HEK293 (cell line): ENCODE measurements at regions not wholly inside any gene's neighbourhood (a gene's known extent, or its start where the extent isn't known, plus 50 kb on each side); places are given as distances from the start of the nearest gene placed in this dataset.

Experiments
- CTCF ChIA-PET: fragments of 350-600 bp; formaldehyde crosslinking; extraction: SDS; loops from one replicate; lab custom pipeline; 2021; ENCODE audit warnings: antibody characterized with exemption; lab: Yijun Ruan, JAX
- POLR2A ChIA-PET: fragments of 300-600 bp; formaldehyde crosslinking; extraction: SDS; loops from one replicate; lab custom pipeline; 2020; ENCODE audit warnings: antibody characterized with exemption, inconsistent platforms; lab: Yijun Ruan, JAX
- H3K27ac ChIP-seq: fragments of 200-500 bp; sonication (Bioruptor generic); 2 replicates; pipeline ENCODE4 v1.5.1; 2014; ENCODE audit warnings: low read depth, low read length, control low read depth, inconsistent platforms; ENCODE audit errors: extremely low read depth
- H3K36me3 ChIP-seq, 2 experiments: fragments of 200-500 bp in 1 of 2; sonication (Bioruptor generic) in 1 of 2; 1 replicate in 1 of 2; 2 replicates in 1 of 2; pipeline ENCODE4 v1.5.1; 2014 to 2017; ENCODE audit warnings: inconsistent platforms in 2 of 2, low read length in 2 of 2; ENCODE audit not compliant: control insufficient read depth in 2 of 2, insufficient read depth in 1 of 2
- H3K4me1 ChIP-seq: fragments of 200-500 bp; sonication (Bioruptor generic); 2 replicates; pipeline ENCODE4 v1.5.1; 2014; ENCODE audit warnings: mild to moderate bottlenecking, low read length, inconsistent platforms; ENCODE audit not compliant: control insufficient read depth, insufficient read depth
- H3K4me3 ChIP-seq: 2 replicates; pipeline ENCODE4 v1.5.1; 2011; ENCODE audit warnings: low read depth, mild to moderate bottlenecking, control low read depth, low read length, moderate library complexity
- H3K9me3 ChIP-seq: fragments of 200-500 bp; sonication (Bioruptor generic); 2 replicates; pipeline ENCODE4 v1.5.1; 2014; ENCODE audit warnings: low read depth, low read length, inconsistent platforms; ENCODE audit not compliant: control insufficient read depth, insufficient read depth
- EGR2 ChIP-seq: fragments of 450-650 bp; formaldehyde crosslinking; IDR thresholded peaks from 2 replicates; pipeline ENCODE4 v1.5.1; 2016; ENCODE audit warnings: low read depth, missing biosample characterization, missing genetic modification characterization
- GLI2 ChIP-seq: fragments of 450-650 bp; formaldehyde crosslinking; IDR thresholded peaks from 2 replicates; pipeline ENCODE4; 2017; ENCODE audit warnings: missing biosample characterization, missing genetic modification characterization, low read depth, borderline replicate concordance
- KLF10 ChIP-seq: fragments of 450-650 bp; IDR thresholded peaks from 2 replicates; pipeline ENCODE4 v1.5.1; 2018; ENCODE audit warnings: missing biosample characterization, mild to moderate bottlenecking, missing genetic modification characterization
- RBAK ChIP-seq: fragments of 450-650 bp; formaldehyde crosslinking; IDR thresholded peaks from 2 replicates; pipeline ENCODE4 v1.5.1; 2016; ENCODE audit warnings: missing biosample characterization, missing genetic modification characterization
- YY1 ChIP-seq: fragments of 450-650 bp; formaldehyde crosslinking; IDR thresholded peaks from 2 replicates; pipeline ENCODE4 v1.5.1; 2018; ENCODE audit warnings: missing biosample characterization, missing genetic modification characterization
- ZBTB48 ChIP-seq: fragments of 450-650 bp; formaldehyde crosslinking; IDR thresholded peaks from 2 replicates; pipeline ENCODE4 v1.5.1; 2016; ENCODE audit warnings: missing biosample characterization, missing genetic modification characterization
- ZNF121 ChIP-seq: fragments of 450-650 bp; formaldehyde crosslinking; IDR thresholded peaks from 2 replicates; pipeline ENCODE4 v1.5.1; 2016; ENCODE audit warnings: missing biosample characterization, missing genetic modification characterization
- ZNF133 ChIP-seq: fragments of 450-650 bp; formaldehyde crosslinking; IDR thresholded peaks from 2 replicates; pipeline ENCODE4 v1.5.1; 2016; ENCODE audit warnings: missing biosample characterization, missing genetic modification characterization
- ZNF184 ChIP-seq: fragments of 450-650 bp; IDR thresholded peaks from 2 replicates; pipeline ENCODE4 v1.5.1; 2018; ENCODE audit warnings: missing biosample characterization, mild to moderate bottlenecking, missing genetic modification characterization
- ZNF202 ChIP-seq: fragments of 450-650 bp; formaldehyde crosslinking; IDR thresholded peaks from 2 replicates; pipeline ENCODE4 v1.5.1; 2016; ENCODE audit warnings: missing biosample characterization, missing genetic modification characterization, borderline replicate concordance
- ZNF266 ChIP-seq: fragments of 450-650 bp; formaldehyde crosslinking; IDR thresholded peaks from 2 replicates; pipeline ENCODE4 v1.5.1; 2016; ENCODE audit warnings: missing biosample characterization, missing genetic modification characterization, low read depth
- ZNF394 ChIP-seq: fragments of 450-650 bp; formaldehyde crosslinking; IDR thresholded peaks from 2 replicates; pipeline ENCODE4 v1.5.1; 2016; ENCODE audit warnings: missing biosample characterization, missing genetic modification characterization, mild to moderate bottlenecking, moderate library complexity, borderline replicate concordance
- ZNF404 ChIP-seq: fragments of 450-650 bp; formaldehyde crosslinking; IDR thresholded peaks from 2 replicates; pipeline ENCODE4 v1.5.1; 2017; ENCODE audit warnings: missing biosample characterization, missing genetic modification characterization
- ZNF626 ChIP-seq: fragments of 450-650 bp; sonication (Bioruptor Pico); formaldehyde crosslinking; IDR thresholded peaks from 2 replicates; pipeline ENCODE4 v1.5.1; 2018; ENCODE audit warnings: missing biosample characterization, missing genetic modification characterization, inconsistent platforms
- ZNF629 ChIP-seq: fragments of 450-650 bp; formaldehyde crosslinking; IDR thresholded peaks from 2 replicates; pipeline ENCODE4 v1.5.1; 2017; ENCODE audit warnings: missing biosample characterization, missing genetic modification characterization
- ZNF768 ChIP-seq: fragments of 450-650 bp; formaldehyde crosslinking; IDR thresholded peaks from 2 replicates; pipeline ENCODE4 v1.5.1; 2018; ENCODE audit warnings: missing biosample characterization, mild to moderate bottlenecking, missing genetic modification characterization
- ZNF785 ChIP-seq: fragments of 450-650 bp; formaldehyde crosslinking; IDR thresholded peaks from 2 replicates; pipeline ENCODE4 v1.5.1; 2016; ENCODE audit warnings: missing biosample characterization, missing genetic modification characterization
- TF ChIP-seq, protein P1 (sequence below): fragments of 450-650 bp; formaldehyde crosslinking; IDR thresholded peaks from 2 replicates; pipeline ENCODE4 v1.5.1; 2016; ENCODE audit warnings: missing biosample characterization, missing genetic modification characterization
- TF ChIP-seq, protein P2 (sequence below): fragments of 450-650 bp; formaldehyde crosslinking; IDR thresholded peaks from 2 replicates; pipeline ENCODE4 v1.5.1; 2016; ENCODE audit warnings: missing biosample characterization, missing genetic modification characterization
- TF ChIP-seq, protein P3 (sequence below): fragments of 450-650 bp; formaldehyde crosslinking; IDR thresholded peaks from 2 replicates; pipeline ENCODE4 v1.5.1; 2017; ENCODE audit warnings: missing biosample characterization, missing genetic modification characterization
- TF ChIP-seq, protein P4 (sequence below): fragments of 450-650 bp; formaldehyde crosslinking; IDR thresholded peaks from 2 replicates; pipeline ENCODE4 v1.5.1; 2016; ENCODE audit warnings: missing biosample characterization, missing genetic modification characterization
- TF ChIP-seq, protein P5 (sequence below): fragments of 450-650 bp; formaldehyde crosslinking; IDR thresholded peaks from 2 replicates; pipeline ENCODE4 v1.5.1; 2017; ENCODE audit warnings: missing biosample characterization, mild to moderate bottlenecking, missing genetic modification characterization, moderate library complexity
- TF ChIP-seq, protein P6 (sequence below): fragments of 450-650 bp; formaldehyde crosslinking; IDR thresholded peaks from 2 replicates; pipeline ENCODE4 v1.5.1; 2017; ENCODE audit warnings: missing biosample characterization, missing genetic modification characterization
- TF ChIP-seq, protein P7 (sequence below): fragments of 450-650 bp; formaldehyde crosslinking; optimal IDR thresholded peaks from 2 replicates; pipeline ENCODE3; 2016; ENCODE audit warnings: missing biosample characterization, mild to moderate bottlenecking, missing genetic modification characterization

DNA sequence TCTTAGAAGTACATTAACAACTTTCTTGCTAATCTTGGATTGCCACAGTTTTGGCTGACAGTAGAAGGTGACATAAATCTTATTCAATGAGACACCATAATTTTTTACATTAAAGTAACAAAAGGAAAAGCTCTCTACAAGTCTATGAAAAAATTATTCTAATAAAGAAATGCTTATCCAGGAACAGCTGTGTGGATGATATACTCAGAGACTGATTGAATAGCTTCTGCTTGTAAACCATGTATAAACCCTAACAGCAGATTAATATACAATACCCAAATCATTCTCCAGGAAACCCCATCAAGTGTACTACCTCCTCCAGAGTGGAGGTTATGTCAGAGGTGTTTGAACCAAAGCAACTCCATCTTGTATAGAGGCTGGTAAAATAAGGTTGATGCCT, 581.4 kb upstream of the PTGER4 start:
- ChIA-PET CTCF (no interaction called here), POLR2A (no interaction called here)
- Histone ChIP-seq H3K4me1 (no peaks in the 10 kb centered on the region), H3K4me3 (no peak overlapping the region), H3K27ac (no peak overlapping the region), H3K36me3 (no peaks in the 10 kb centered on the region), H3K9me3 (no peaks in the 10 kb centered on the region)
- TF ChIP-seq, protein P1, sequence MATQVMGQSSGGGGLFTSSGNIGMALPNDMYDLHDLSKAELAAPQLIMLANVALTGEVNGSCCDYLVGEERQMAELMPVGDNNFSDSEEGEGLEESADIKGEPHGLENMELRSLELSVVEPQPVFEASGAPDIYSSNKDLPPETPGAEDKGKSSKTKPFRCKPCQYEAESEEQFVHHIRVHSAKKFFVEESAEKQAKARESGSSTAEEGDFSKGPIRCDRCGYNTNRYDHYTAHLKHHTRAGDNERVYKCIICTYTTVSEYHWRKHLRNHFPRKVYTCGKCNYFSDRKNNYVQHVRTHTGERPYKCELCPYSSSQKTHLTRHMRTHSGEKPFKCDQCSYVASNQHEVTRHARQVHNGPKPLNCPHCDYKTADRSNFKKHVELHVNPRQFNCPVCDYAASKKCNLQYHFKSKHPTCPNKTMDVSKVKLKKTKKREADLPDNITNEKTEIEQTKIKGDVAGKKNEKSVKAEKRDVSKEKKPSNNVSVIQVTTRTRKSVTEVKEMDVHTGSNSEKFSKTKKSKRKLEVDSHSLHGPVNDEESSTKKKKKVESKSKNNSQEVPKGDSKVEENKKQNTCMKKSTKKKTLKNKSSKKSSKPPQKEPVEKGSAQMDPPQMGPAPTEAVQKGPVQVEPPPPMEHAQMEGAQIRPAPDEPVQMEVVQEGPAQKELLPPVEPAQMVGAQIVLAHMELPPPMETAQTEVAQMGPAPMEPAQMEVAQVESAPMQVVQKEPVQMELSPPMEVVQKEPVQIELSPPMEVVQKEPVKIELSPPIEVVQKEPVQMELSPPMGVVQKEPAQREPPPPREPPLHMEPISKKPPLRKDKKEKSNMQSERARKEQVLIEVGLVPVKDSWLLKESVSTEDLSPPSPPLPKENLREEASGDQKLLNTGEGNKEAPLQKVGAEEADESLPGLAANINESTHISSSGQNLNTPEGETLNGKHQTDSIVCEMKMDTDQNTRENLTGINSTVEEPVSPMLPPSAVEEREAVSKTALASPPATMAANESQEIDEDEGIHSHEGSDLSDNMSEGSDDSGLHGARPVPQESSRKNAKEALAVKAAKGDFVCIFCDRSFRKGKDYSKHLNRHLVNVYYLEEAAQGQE (tag by site-specific recombination): no peak
- TF ChIP-seq ZNF133 (tag by site-specific recombination) (no peak), ZNF768 (no peak)
- TF ChIP-seq, protein P2, sequence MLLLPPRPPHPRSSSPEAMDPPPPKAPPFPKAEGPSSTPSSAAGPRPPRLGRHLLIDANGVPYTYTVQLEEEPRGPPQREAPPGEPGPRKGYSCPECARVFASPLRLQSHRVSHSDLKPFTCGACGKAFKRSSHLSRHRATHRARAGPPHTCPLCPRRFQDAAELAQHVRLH (tag by site-specific recombination): no peak

DNA sequence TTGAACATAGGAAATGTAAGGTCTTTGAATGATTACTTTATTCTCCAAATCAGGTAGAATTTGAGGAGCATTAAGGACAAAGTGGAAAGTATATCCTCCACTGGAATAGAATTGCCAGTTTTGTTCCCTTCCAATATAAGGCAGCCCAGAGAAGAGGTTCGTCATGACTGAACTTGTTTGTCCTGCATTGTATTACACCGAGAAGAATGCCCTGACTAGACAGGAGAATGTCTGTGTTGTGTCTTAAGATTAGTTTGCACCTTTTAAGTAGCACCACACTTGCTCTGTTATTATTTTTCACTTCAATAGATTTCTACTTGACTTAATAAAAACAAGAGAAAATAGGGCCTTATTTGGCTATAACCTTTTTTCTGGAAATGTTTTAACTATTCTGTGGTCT, 586.2 kb upstream of the PTGER4 start:
- ChIA-PET POLR2A (no interaction called here), CTCF (no interaction called here)

More for the DNA sequence above, 586.2 kb upstream of the PTGER4 start:
- Histone ChIP-seq H3K9me3 (no peaks in the 10 kb centered on the region), H3K27ac (no peak overlapping the region), H3K4me3 (no peak overlapping the region)
- TF ChIP-seq, protein P3, sequence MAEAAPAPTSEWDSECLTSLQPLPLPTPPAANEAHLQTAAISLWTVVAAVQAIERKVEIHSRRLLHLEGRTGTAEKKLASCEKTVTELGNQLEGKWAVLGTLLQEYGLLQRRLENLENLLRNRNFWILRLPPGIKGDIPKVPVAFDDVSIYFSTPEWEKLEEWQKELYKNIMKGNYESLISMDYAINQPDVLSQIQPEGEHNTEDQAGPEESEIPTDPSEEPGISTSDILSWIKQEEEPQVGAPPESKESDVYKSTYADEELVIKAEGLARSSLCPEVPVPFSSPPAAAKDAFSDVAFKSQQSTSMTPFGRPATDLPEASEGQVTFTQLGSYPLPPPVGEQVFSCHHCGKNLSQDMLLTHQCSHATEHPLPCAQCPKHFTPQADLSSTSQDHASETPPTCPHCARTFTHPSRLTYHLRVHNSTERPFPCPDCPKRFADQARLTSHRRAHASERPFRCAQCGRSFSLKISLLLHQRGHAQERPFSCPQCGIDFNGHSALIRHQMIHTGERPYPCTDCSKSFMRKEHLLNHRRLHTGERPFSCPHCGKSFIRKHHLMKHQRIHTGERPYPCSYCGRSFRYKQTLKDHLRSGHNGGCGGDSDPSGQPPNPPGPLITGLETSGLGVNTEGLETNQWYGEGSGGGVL: no peak
- TF ChIP-seq, protein P4, sequence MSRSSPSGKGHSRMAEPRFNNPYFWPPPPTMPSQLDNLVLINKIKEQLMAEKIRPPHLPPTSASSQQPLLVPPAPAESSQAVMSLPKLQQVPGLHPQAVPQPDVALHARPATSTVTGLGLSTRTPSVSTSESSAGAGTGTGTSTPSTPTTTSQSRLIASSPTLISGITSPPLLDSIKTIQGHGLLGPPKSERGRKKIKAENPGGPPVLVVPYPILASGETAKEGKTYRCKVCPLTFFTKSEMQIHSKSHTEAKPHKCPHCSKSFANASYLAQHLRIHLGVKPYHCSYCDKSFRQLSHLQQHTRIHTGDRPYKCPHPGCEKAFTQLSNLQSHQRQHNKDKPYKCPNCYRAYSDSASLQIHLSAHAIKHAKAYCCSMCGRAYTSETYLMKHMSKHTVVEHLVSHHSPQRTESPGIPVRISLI: no peak
- TF ChIP-seq ZNF626 (no peak), GLI2 (tag by site-specific recombination) (no peak), RBAK (tag by site-specific recombination) (no peak), ZNF785 (no peak), ZNF629 (tag by site-specific recombination) (no peak), ZNF266 (no peak), EGR2 (tag by site-specific recombination) (no peak), ZBTB48 (tag by site-specific recombination) (no peak), ZNF202 (tag by site-specific recombination) (no peak), KLF10 (no peak), ZNF121 (tag by site-specific recombination) (no peak), ZNF394 (tag by site-specific recombination) (no peak), YY1 (tag by site-specific recombination) (no peak), ZNF404 (tag by site-specific recombination) (no peak), ZNF184 (no peak)
- TF ChIP-seq, protein P5, sequence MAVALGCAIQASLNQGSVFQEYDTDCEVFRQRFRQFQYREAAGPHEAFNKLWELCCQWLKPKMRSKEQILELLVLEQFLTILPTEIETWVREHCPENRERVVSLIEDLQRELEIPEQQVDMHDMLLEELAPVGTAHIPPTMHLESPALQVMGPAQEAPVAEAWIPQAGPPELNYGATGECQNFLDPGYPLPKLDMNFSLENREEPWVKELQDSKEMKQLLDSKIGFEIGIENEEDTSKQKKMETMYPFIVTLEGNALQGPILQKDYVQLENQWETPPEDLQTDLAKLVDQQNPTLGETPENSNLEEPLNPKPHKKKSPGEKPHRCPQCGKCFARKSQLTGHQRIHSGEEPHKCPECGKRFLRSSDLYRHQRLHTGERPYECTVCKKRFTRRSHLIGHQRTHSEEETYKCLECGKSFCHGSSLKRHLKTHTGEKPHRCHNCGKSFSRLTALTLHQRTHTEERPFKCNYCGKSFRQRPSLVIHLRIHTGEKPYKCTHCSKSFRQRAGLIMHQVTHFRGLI (tag by site-specific recombination): no peak
- TF ChIP-seq, protein P6, sequence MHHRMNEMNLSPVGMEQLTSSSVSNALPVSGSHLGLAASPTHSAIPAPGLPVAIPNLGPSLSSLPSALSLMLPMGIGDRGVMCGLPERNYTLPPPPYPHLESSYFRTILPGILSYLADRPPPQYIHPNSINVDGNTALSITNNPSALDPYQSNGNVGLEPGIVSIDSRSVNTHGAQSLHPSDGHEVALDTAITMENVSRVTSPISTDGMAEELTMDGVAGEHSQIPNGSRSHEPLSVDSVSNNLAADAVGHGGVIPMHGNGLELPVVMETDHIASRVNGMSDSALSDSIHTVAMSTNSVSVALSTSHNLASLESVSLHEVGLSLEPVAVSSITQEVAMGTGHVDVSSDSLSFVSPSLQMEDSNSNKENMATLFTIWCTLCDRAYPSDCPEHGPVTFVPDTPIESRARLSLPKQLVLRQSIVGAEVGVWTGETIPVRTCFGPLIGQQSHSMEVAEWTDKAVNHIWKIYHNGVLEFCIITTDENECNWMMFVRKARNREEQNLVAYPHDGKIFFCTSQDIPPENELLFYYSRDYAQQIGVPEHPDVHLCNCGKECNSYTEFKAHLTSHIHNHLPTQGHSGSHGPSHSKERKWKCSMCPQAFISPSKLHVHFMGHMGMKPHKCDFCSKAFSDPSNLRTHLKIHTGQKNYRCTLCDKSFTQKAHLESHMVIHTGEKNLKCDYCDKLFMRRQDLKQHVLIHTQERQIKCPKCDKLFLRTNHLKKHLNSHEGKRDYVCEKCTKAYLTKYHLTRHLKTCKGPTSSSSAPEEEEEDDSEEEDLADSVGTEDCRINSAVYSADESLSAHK: no peak
- TF ChIP-seq, protein P7, sequence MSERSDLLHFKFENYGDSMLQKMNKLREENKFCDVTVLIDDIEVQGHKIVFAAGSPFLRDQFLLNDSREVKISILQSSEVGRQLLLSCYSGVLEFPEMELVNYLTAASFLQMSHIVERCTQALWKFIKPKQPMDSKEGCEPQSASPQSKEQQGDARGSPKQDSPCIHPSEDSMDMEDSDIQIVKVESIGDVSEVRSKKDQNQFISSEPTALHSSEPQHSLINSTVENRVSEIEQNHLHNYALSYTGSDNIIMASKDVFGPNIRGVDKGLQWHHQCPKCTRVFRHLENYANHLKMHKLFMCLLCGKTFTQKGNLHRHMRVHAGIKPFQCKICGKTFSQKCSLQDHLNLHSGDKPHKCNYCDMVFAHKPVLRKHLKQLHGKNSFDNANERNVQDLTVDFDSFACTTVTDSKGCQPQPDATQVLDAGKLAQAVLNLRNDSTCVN (tag by site-specific recombination): no peak
- TF ChIP-seq, all 188 proteins: peak for 0
- no peaks in the 10 kb centered on the region for H3K36me3 ChIP-seq
- H3K4me1 ChIP-seq: no peaks in the 10 kb centered on the region
